Ramos (cell line): ENCODE measurements at regions not wholly inside any gene's neighbourhood (a gene's known extent, or its start where the extent isn't known, plus 50 kb on each side); places are given as distances from the start of the nearest gene placed in this dataset.
"Not testable (repeated sequence)": the region's sequence is repeated elsewhere in the genome, so short reads cannot be mapped to it uniquely, and the experiment has no call there.

Experiments
- in situ Hi-C: fragments of 300-500 bp; cut with MboI; formaldehyde crosslinking; loops from one replicate; pipeline ENCODE4 v1.14.3; 2022; ENCODE audit warnings: low sequenced_read_pairs; ENCODE audit not compliant: unreplicated experiment

GRCh38 chr13:88648598-88649373 lies 977.6 kb downstream of the SLITRK5 start:
- in situ Hi-C loops: no loop called here

DNA sequence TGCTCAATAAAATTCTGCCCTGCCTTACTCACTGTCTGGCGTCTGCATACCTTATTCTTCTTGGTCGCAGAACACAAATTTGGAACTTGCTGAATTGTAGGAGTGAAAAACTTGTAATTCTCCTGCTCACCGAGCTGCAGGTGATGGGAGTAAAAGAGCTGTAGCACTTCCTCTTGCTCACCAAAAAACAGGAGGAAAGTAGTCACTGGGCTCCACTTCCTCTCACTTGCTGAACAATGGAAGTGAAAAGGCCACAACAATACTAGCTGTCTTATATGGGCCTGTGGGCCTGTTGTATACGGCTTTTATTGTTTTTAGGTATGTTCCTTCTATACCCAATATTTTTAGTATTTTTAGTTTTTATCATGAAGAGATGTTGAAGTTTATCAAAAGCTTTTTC lies 978.7 kb downstream of the SLITRK5 start:
- in situ Hi-C loops: no loop called here

- in situ Hi-C loops: no loop called here
These were observed 980.4 kb downstream of the SLITRK5 start for GRCh38 chr13:88651531-88651930.

DNA sequence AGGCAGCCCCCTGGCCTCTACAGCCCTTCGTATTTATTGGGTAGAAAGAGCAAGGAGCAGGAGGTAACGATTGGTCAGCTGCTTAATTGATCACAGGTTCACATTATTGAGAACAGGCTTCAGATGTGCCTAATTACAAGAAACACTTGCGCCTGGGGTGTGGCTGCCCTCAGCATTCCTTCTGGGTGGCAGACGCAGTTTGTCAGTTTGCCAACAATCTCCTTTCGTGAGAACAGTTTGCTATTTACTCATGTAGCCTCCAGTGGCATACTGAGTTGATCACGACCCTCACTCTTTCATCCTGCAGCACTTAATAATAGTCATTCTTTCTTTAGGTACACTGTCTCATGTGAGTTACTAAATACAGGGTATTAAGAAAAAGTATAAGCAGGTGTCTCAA lies 985.6 kb downstream of the SLITRK5 start:
- in situ Hi-C loops: no loop called here

GRCh38 chr13:88670509-88670908 lies 999.3 kb downstream of the SLITRK5 start:
- in situ Hi-C loops: no loop called here

- in situ Hi-C loops: no loop called here
These were observed 1003.7 kb downstream of the SLITRK5 start for GRCh38 chr13:88674841-88675240.

DNA sequence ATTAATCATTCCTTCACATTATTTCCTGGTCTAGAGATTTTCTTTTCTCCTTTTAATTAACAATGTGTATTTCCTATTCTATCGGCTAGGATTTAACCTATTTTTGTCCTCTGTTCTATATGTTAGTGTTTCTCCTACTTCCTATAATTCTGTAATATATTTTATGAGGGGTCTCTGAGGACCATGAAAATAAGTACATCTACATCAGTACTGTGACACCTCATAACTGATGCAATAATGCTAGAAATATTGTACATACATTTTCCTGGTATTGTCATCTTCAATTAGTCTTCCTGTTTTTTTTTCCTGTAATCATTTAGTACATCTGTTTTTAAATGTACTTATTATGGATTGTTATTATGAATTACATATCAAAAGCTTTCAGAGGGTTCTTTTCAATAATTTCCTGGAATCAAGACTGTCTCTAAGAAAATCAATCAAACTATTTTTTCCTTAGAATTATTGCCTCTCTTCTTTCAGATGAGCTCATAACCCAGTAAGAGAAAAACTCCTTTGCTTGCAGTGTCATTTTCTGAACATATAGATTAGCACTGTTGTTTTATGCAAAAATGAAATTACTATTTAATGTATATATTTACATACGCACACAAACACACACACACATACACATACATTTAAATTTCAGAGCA lies 1004.3 kb downstream of the SLITRK5 start:
- in situ Hi-C loops: no loop called here

DNA sequence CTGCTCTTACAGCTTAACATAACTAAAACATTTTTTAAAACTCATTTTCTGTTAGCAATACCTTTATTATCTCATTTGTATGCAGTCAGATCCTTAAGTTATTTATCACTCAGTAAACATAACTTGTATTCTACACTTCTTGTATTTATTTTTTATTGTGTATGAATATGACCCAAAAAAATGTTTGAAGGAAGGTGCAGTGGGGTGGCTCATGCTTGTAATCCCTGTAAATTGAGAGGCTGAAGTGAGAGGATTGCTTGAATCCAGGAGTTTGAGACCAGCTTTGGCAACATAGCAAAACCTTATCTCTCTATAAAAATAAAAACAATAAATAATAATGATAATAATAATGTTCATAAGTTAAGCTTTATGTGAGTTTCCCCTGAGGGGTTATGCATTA lies 1004.8 kb downstream of the SLITRK5 start:
- in situ Hi-C loops: no loop called here

DNA sequence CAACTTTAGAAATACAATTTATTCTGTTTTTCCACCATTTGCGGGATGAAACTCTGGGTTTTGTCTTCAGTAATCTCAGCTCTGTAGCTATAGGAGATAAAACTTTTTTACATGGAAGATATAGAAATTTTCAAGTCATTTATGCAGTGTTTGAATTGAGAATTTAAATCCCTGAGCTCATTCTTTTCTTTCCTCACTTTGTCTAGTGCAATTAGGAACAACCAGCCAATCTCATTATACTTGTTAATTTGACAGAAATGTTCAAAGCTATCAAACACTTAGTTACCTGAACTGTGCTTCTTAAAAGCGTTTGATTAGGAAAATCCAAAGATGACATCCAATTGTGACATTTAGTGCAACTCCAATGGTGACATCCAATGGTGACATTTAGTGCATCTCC lies 1014.3 kb downstream of the SLITRK5 start:
- in situ Hi-C loops: no loop called here

GRCh38 chr13:88701551-88701950 lies 1030.4 kb downstream of the SLITRK5 start:
- in situ Hi-C loops: no loop called here

- in situ Hi-C loops: no loop called here
These were observed 1033.6 kb downstream of the SLITRK5 start for GRCh38 chr13:88704600-88705275.

- in situ Hi-C loops: no loop called here
These were observed 1036.5 kb downstream of the SLITRK5 start for GRCh38 chr13:88707646-88708045.

GRCh38 chr13:88717946-88718345 lies 1046.8 kb downstream of the SLITRK5 start:
- in situ Hi-C loops: no loop called here

- in situ Hi-C loops: no loop called here
These were observed 1047.6 kb downstream of the SLITRK5 start for GRCh38 chr13:88718781-88719180.

DNA sequence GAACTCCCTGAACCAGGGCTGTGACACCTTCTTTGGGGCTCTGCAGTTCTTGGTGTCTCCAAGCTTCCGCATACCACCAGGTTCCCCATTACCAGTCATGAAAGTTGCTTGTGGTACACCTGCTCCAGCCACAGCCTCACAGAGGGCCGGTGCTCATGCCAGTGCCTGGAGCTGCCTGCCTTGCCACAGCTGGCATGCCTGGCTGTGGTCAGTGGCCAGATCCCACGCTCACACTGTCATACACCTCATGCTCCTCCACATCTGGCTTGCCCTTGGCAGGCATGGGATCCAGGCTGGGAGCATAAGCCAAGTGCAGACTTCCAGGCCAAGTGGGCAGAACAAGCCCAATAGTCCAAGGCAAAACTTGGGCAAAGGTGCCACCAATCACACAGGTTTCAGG lies 1054.9 kb downstream of the SLITRK5 start:
- in situ Hi-C loops: no loop called here

- in situ Hi-C loops: not testable (repeated sequence)
These were observed 1056.1 kb downstream of the SLITRK5 start for GRCh38 chr13:88727236-88727635.

- in situ Hi-C loops: no loop called here
These were observed 1058.4 kb downstream of the SLITRK5 start for GRCh38 chr13:88729605-88730004.

GRCh38 chr13:88736026-88736425 lies 1064.9 kb downstream of the SLITRK5 start:
- in situ Hi-C loops: no loop called here

DNA sequence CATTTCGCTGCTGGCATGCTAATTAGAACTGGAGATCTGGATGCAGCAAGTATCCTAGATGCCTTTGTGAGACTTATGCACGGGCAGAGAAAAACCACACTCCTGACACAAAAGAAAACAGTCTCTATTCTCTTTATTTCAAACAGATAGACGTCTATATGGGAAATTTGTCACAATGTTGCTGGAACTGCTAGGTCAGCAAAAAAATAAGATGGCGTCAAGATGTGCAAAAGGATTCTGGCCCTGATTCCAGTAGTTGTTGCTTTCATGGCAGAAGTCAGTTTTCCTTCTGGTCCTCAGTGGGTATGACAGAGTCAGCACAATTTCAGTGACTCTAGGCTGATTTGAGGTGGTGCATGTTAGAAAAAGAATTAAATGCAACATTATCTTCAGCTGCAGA lies 1068.0 kb downstream of the SLITRK5 start:
- in situ Hi-C loops: no loop called here

DNA sequence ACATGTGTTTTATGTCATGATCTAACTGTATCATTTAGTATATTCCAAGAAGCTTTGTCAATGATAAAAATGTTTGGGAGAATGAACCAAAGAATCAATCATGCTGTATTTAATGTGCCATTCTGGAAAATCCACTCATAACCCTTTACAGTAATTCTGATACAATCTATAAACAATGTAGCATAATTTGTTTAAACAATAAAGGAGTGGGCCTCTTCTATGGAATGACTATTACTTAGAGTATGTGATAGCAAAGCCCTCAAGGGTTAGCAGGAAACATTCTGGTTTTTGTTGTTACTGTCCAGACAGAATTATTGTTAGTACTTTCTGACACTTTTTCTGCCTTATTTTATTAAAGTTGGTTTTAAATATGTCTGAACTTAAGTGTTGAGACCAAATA lies 1073.1 kb downstream of the SLITRK5 start:
- in situ Hi-C loops: no loop called here

- in situ Hi-C loops: no loop called here
These were observed 1073.8 kb downstream of the SLITRK5 start for GRCh38 chr13:88745011-88745410.
